Cardiac muscle cell (in vitro differentiated cells and primary cell): ENCODE measurements at regions not wholly inside any gene's neighbourhood (a gene's known extent, or its start where the extent isn't known, plus 50 kb on each side); places are given as distances from the start of the nearest gene placed in this dataset.
A peak's percentile ranks its signal among the peaks of the same experiment; 100 is the strongest.
"Not testable (repeated sequence)": the region's sequence is repeated elsewhere in the genome, so short reads cannot be mapped to it uniquely, and the experiment has no call there.

ENCODE experiments used
- DNase-seq, 2 donors: peaks; one replicate each; pipeline versions ENCODE4 v3.0.0 to v3.0.0-alpha.2; 2010 to 2017; ENCODE audit warnings: low read depth in 1 of 2, low spot score in 1 of 2
- H3K27ac ChIP-seq: fragments of 200-600 bp; sonication (generic); 2 replicates; pipeline ENCODE4 v1.5.1; 2016
- H3K27me3 ChIP-seq: fragments of 200-600 bp; sonication (generic); 2 replicates; pipeline ENCODE4 v1.6.0; 2016; ENCODE audit warnings: control low read depth
- H3K36me3 ChIP-seq: fragments of 200-600 bp; sonication (generic); 2 replicates; pipeline ENCODE4 v1.5.1; 2016; ENCODE audit warnings: control low read depth
- H3K4me1 ChIP-seq: fragments of 200-600 bp; sonication (generic); 2 replicates; pipeline ENCODE4 v1.8.1; 2017; ENCODE audit warnings: low read depth, mild to moderate bottlenecking, mixed run types
- H3K4me3 ChIP-seq: fragments of 200-600 bp; sonication (generic); 2 replicates; pipeline ENCODE4 v1.5.1; 2016; ENCODE audit warnings: mild to moderate bottlenecking
- H3K9me3 ChIP-seq: fragments of 200-600 bp; sonication (generic); 2 replicates; pipeline ENCODE4 v1.5.1; 2017; ENCODE audit warnings: low read depth, mild to moderate bottlenecking, control low read depth
- CTCF ChIP-seq: IDR thresholded peaks from 2 replicates; pipeline ENCODE4 v1.5.1; 2012; ENCODE audit warnings: low read depth, mild to moderate bottlenecking, low read length

GRCh38 chr12:124160097-124160756, 134.7 kb upstream of the RFLNA start:
- H3K27ac ChIP-seq, result no peak overlapping the region
- DNase-seq, result peak in 1 of 2 donors; percentile 32
- H3K36me3 ChIP-seq, result no peaks in the 10 kb centered on the region

GRCh38 chr12:124161402-124161801, 133.5 kb upstream of the RFLNA start:
- not testable (repeated sequence) for H3K36me3 ChIP-seq, H3K4me3 ChIP-seq, H3K4me1 ChIP-seq, H3K27ac ChIP-seq, DNase-seq, H3K9me3 ChIP-seq, H3K27me3 ChIP-seq

More at GRCh38 chr12:124160097-124160756, 134.7 kb upstream of the RFLNA start:
- TF ChIP-seq CTCF, result no peak
- H3K9me3 ChIP-seq, result no peaks in the 10 kb centered on the region
- H3K4me3 ChIP-seq, result no peak overlapping the region
- no peaks in the 10 kb centered on the region for H3K27me3 ChIP-seq
- H3K4me1 ChIP-seq, result no peaks in the 10 kb centered on the region

- Histone ChIP-seq H3K27me3 (no peaks in the 10 kb centered on the region), H3K9me3 (no peaks in the 10 kb centered on the region), H3K27ac (no peak overlapping the region), H3K4me1 (no peaks in the 10 kb centered on the region), H3K4me3 (no peak overlapping the region), H3K36me3 (no peaks in the 10 kb centered on the region)
- no peak for TF ChIP-seq CTCF
- DNase-seq, result no peak
These were observed 132.5 kb upstream of the RFLNA start for GRCh38 chr12:124162151-124163110.

GRCh38 chr12:124165695-124166094, 129.2 kb upstream of the RFLNA start:
- no peaks in the 10 kb centered on the region for H3K9me3 ChIP-seq
- H3K36me3 ChIP-seq, result no peaks in the 10 kb centered on the region
- no peak for DNase-seq
- no peaks in the 10 kb centered on the region for H3K27me3 ChIP-seq
- no peak for TF ChIP-seq CTCF
- no peak overlapping the region for H3K27ac ChIP-seq
- H3K4me1 ChIP-seq, result no peaks in the 10 kb centered on the region
- H3K4me3 ChIP-seq, result no peak overlapping the region

- Histone ChIP-seq H3K4me1 (no peaks in the 10 kb centered on the region), H3K27ac (no peak overlapping the region), H3K4me3 (no peak overlapping the region), H3K9me3 (no peaks in the 10 kb centered on the region), H3K27me3 (no peaks in the 10 kb centered on the region), H3K36me3 (no peaks in the 10 kb centered on the region)
- TF ChIP-seq CTCF, result no peak
- DNase-seq, result no peak
These were observed 127.8 kb upstream of the RFLNA start for GRCh38 chr12:124167141-124167540.
